VCaP (cell line): ENCODE measurements at regions not wholly inside any gene's neighbourhood (a gene's known extent, or its start where the extent isn't known, plus 50 kb on each side); places are given as distances from the start of the nearest gene placed in this dataset.

ENCODE experiments used
- H3K27ac ChIP-seq: fragments of 450-650 bp; 2 replicates; pipeline ENCODE4 v1.5.1; 2017
- CTCF ChIP-seq: fragments of 450-650 bp; conservative IDR thresholded peaks from 2 replicates; pipeline ENCODE4 v1.5.1; 2017; ENCODE audit warnings: mild to moderate bottlenecking, moderate library complexity

GRCh38 chr2:105150231-105150630, 91.3 kb upstream of the GPR45 start:
- no peak for TF ChIP-seq CTCF
- no peak overlapping the region for H3K27ac ChIP-seq

- no peak for TF ChIP-seq CTCF
- no peak overlapping the region for H3K27ac ChIP-seq
Observed at GRCh38 chr2:105154119-105154818, 87.3 kb upstream of the GPR45 start.

GRCh38 chr2:105156166-105156565, 85.4 kb upstream of the GPR45 start:
- TF ChIP-seq CTCF: no peak
- no peak overlapping the region for H3K27ac ChIP-seq

- no peak overlapping the region for H3K27ac ChIP-seq
- no peak for TF ChIP-seq CTCF
Observed at GRCh38 chr2:105158002-105158401, 83.5 kb upstream of the GPR45 start.

GRCh38 chr2:105166688-105167087, 74.9 kb upstream of the GPR45 start:
- no peak for TF ChIP-seq CTCF
- no peak overlapping the region for H3K27ac ChIP-seq

GRCh38 chr2:105168543-105168942, 73.0 kb upstream of the GPR45 start:
- TF ChIP-seq CTCF: no peak
- no peak overlapping the region for H3K27ac ChIP-seq

- no peak for TF ChIP-seq CTCF
- H3K27ac ChIP-seq: peak overlapping the region; percentile 74
Observed at GRCh38 chr2:105175231-105175630, 66.3 kb upstream of the GPR45 start.
